GM23338 (cell line): ENCODE measurements at regions not wholly inside any gene's neighbourhood (a gene's known extent, or its start where the extent isn't known, plus 50 kb on each side); places are given as distances from the start of the nearest gene placed in this dataset.

Source experiments
- ATAC-seq: fragments of 200-7000 bp; cut with Tn5 transposase; 3 replicates; pipeline ENCODE4 v1.9.1; 2020
- DNase-seq: peaks from one replicate; pipeline ENCODE4 v3.0.0-alpha.2; 2015; ENCODE audit warnings: low spot score
- H2AFZ ChIP-seq: fragments of 200-600 bp; sonication (generic); 2 replicates; pipeline ENCODE4 v1.8.0; 2016; ENCODE audit warnings: antibody characterized with exemption, mild to moderate bottlenecking, moderate library complexity
- H3F3A ChIP-seq: fragments of 200-600 bp; sonication (generic); replicated peaks from 2 replicates; pipeline ENCODE4 v1.8.0; 2017; ENCODE audit warnings: antibody characterized with exemption, mixed run types, low read depth
- H3K27ac ChIP-seq: fragments of 200-600 bp; sonication (generic); 2 replicates; pipeline ENCODE4 v1.6.1; 2016; ENCODE audit warnings: low read depth
- H3K27me3 ChIP-seq: fragments of 200-600 bp; sonication (generic); 2 replicates; pipeline ENCODE4 v1.8.0; 2016; ENCODE audit warnings: mild to moderate bottlenecking, mixed run types, moderate library complexity; ENCODE audit not compliant: insufficient read depth
- H3K36me3 ChIP-seq: fragments of 200-600 bp; sonication (generic); 2 replicates; pipeline ENCODE4 v1.8.0; 2016; ENCODE audit warnings: mild to moderate bottlenecking; ENCODE audit not compliant: insufficient read depth
- H3K4me1 ChIP-seq: fragments of 200-600 bp; sonication (generic); 2 replicates; pipeline ENCODE4 v1.8.0; 2016; ENCODE audit warnings: mild to moderate bottlenecking, moderate library complexity; ENCODE audit not compliant: insufficient read depth
- H3K4me2 ChIP-seq: fragments of 200-600 bp; sonication (generic); 2 replicates; pipeline ENCODE4 v1.7.1; 2017; ENCODE audit warnings: mixed run types
- H3K4me3 ChIP-seq: fragments of 200-600 bp; sonication (generic); 2 replicates; pipeline ENCODE4 v1.6.1; 2016; ENCODE audit warnings: mixed run types
- H3K79me2 ChIP-seq: fragments of 200-600 bp; sonication (generic); replicated peaks from 2 replicates; pipeline ENCODE4 v1.8.0; 2017; ENCODE audit warnings: mild to moderate bottlenecking; ENCODE audit not compliant: insufficient read depth
- H3K9me2 ChIP-seq: fragments of 200-600 bp; sonication (generic); 2 replicates; pipeline ENCODE4 v1.8.0; 2017; ENCODE audit not compliant: insufficient read depth
- H4K20me1 ChIP-seq: fragments of 200-600 bp; sonication (generic); replicated peaks from 2 replicates; pipeline ENCODE4 v1.8.0; 2017; ENCODE audit warnings: mild to moderate bottlenecking; ENCODE audit not compliant: insufficient read depth
- H3K27ac Mint-ChIP-seq: 2 replicates; pipeline ENCODE4 v1.8.0; 2020; ENCODE audit warnings: inconsistent platforms, mild to moderate bottlenecking, moderate library complexity, mixed read lengths
- H3K27me3 Mint-ChIP-seq: 3 replicates; pipeline ENCODE4 v1.8.0; 2022; ENCODE audit warnings: low read depth, mild to moderate bottlenecking, moderate library complexity, mixed read lengths, inconsistent platforms; ENCODE audit not compliant: insufficient read depth, poor library complexity
- H3K36me3 Mint-ChIP-seq: 3 replicates; pipeline ENCODE4 v1.8.0; 2021; ENCODE audit warnings: low read depth, mild to moderate bottlenecking, inconsistent platforms, moderate library complexity, mixed read lengths
- H3K4me1 Mint-ChIP-seq: 3 replicates; pipeline ENCODE4 v1.8.0; 2020; ENCODE audit warnings: mild to moderate bottlenecking, inconsistent platforms, mixed read lengths
- H3K4me3 Mint-ChIP-seq: 3 replicates; pipeline ENCODE4 v1.8.0; 2021; ENCODE audit warnings: moderate library complexity, mild to moderate bottlenecking, inconsistent platforms, mixed read lengths
- H3K9me3 Mint-ChIP-seq: 3 replicates; pipeline ENCODE4 v1.8.0; 2020; ENCODE audit warnings: moderate library complexity, mild to moderate bottlenecking, inconsistent platforms, mixed read lengths
- CREB1 ChIP-seq: fragments of 250-450 bp; sonication (Bioruptor Pico); IDR thresholded peaks from 2 replicates; pipeline ENCODE4 v1.5.0; 2020; ENCODE audit warnings: low read depth, mild to moderate bottlenecking, moderate library complexity
- EZH2 ChIP-seq: fragments of 200-600 bp; sonication (generic); IDR thresholded peaks from one replicate; pipeline ENCODE4 v1.8.0; 2017; ENCODE audit warnings: antibody characterized with exemption, mild to moderate bottlenecking, low read depth; ENCODE audit not compliant: unreplicated experiment
- NANOG ChIP-seq: IDR thresholded peaks from 2 replicates; pipeline ENCODE4 v1.6.1; 2016; ENCODE audit warnings: antibody characterized with exemption, borderline replicate concordance
- ZNF331 ChIP-seq: fragments of 250-450 bp; sonication (Bioruptor Pico); IDR thresholded peaks from 2 replicates; pipeline ENCODE4 v1.5.0; 2020; ENCODE audit warnings: low read depth, mild to moderate bottlenecking, moderate library complexity
- ZNF462 ChIP-seq: fragments of 250-450 bp; sonication (Bioruptor Pico); IDR thresholded peaks from 2 replicates; pipeline ENCODE4 v1.5.0; 2020; ENCODE audit warnings: mild to moderate bottlenecking, moderate library complexity

GRCh38 chr5:125411071-125411743 is 664.8 kb upstream of the ZNF608 start:
- Histone ChIP-seq H4K20me1 (no peaks in the 10 kb centered on the region), H2AFZ (peak overlapping the region; percentile 6; the same call in 1 of the 2 replicates), H3K4me3 (peak overlapping the region; percentile 9; the same call in 1 of the 2 replicates), H3F3A (no peaks in the 10 kb centered on the region), H3K9me2 (no peaks in the 10 kb centered on the region), H3K27me3 (no peaks in the 10 kb centered on the region), H3K36me3 (no peaks in the 10 kb centered on the region), H3K79me2 (no peaks in the 10 kb centered on the region), H3K4me2 (peak overlapping the region; percentile 58), H3K27ac (peak overlapping the region; percentile 46; the same call in 1 of the 2 replicates), H3K4me1 (peaks cover 56% of the 10 kb centered on the region)
- Mint-ChIP-seq H3K27me3 (no peaks in the 10 kb centered on the region), H3K36me3 (peaks cover 3% of the 10 kb centered on the region; the same call in 2 of the 3 replicates), H3K4me1 (peaks cover 63% of the 10 kb centered on the region), H3K4me3 (peak overlapping the region; percentile 21; the same call in 2 of the 3 replicates), H3K9me3 (no peaks in the 10 kb centered on the region; the same call in 2 of the 3 replicates), H3K27ac (peak overlapping the region; percentile 87)
- peak; percentile 33 for DNase-seq
- TF ChIP-seq ZNF331: no peak
- no peak for TF ChIP-seq NANOG
- TF ChIP-seq CREB1 (CRISPR knock-in tag): no peak
- TF ChIP-seq ZNF462 (CRISPR knock-in tag): no peak
- no peak for TF ChIP-seq EZH2
- ATAC-seq: peak; percentile 17
